Uterus (tissue), 2 donors: ENCODE measurements at regions not wholly inside any gene's neighbourhood (a gene's known extent, or its start where the extent isn't known, plus 50 kb on each side); places are given as distances from the start of the nearest gene placed in this dataset.
"Not testable (repeated sequence)": the region's sequence is repeated elsewhere in the genome, so short reads cannot be mapped to it uniquely, and the experiment has no call there.

Experiments used
- POLR2A ChIP-seq, 2 donors: fragments of 450-650 bp; IDR thresholded peaks; one replicate each; pipeline ENCODE4 v1.6.1; 2016; ENCODE audit warnings: antibody characterized with exemption in 2 of 2, mild to moderate bottlenecking in 1 of 2, moderate library complexity in 1 of 2
- TF ChIP-seq, protein P1 (sequence below), 4 experiments: fragments of 200-600 bp in 2 of 4; fragments of 450-650 bp in 2 of 4; sonication (generic) in 2 of 4; IDR thresholded peaks; one replicate each; pipeline ENCODE4 v1.5.1; 2016 to 2019; ENCODE audit warnings: antibody characterized with exemption in 4 of 4, mild to moderate bottlenecking in 2 of 4, moderate library complexity in 1 of 4

DNA sequence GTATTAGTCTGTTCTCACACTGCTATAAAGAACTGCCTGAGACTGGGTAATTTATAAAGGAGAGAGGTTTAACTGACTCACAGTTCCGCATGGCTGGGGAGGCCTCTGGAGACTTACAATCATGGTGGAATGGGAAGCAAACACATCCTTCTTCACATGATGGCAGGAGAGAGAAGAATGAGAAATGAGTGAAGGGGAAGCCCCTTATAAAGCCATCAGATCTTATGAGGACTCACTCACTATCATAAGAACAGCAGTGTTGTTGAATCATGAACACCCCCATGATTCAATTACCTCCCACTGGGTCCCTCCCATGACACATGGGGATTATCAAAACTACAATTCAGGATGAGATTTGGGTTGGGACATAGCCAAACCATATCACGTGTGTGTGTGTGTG lies 1764.4 kb upstream of the SEL1L start:
- TF ChIP-seq POLR2A (IDR thresholded peaks at IDR 0.05), result not testable (repeated sequence)
- TF ChIP-seq, protein P1, sequence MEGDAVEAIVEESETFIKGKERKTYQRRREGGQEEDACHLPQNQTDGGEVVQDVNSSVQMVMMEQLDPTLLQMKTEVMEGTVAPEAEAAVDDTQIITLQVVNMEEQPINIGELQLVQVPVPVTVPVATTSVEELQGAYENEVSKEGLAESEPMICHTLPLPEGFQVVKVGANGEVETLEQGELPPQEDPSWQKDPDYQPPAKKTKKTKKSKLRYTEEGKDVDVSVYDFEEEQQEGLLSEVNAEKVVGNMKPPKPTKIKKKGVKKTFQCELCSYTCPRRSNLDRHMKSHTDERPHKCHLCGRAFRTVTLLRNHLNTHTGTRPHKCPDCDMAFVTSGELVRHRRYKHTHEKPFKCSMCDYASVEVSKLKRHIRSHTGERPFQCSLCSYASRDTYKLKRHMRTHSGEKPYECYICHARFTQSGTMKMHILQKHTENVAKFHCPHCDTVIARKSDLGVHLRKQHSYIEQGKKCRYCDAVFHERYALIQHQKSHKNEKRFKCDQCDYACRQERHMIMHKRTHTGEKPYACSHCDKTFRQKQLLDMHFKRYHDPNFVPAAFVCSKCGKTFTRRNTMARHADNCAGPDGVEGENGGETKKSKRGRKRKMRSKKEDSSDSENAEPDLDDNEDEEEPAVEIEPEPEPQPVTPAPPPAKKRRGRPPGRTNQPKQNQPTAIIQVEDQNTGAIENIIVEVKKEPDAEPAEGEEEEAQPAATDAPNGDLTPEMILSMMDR (IDR thresholded peaks at IDR 0.05), result not testable (repeated sequence)
